ENCODE measurements at regions not wholly inside any gene's neighbourhood (a gene's known extent, or its start where the extent isn't known, plus 50 kb on each side); places are given as distances from the start of the nearest gene placed in this dataset.
"Not testable (repeated sequence)": the region's sequence is repeated elsewhere in the genome, so short reads cannot be mapped to it uniquely, and the experiment has no call there.

DNA sequence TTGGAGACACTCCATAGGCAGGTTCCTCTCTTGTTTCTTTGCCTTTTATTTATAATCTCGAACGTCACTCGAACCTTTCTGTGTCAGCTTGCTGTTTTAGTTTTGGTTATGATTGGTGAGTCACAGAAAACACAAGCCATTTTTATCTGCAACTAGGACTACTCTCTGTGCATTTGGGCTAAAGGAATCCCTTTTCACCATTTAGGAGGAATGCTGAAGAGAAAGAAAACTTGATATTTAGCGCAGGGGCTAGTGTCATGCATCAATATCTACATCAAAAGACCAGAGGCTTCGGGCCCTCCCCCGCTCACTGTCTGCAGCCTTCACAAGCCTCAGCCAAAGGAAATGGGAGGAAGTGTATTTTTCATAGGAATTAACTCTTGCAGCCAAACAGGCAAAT, 507.8 kb upstream of the CITED2 start:
- no peak for DNase-seq (ENCODE audit: low read depth)
- no peak for TF ChIP-seq CTCF (IDR thresholded peaks at IDR 0.05; ENCODE audit: insufficient read depth, low read depth, low read length, missing control alignments)
- H3K4me3 ChIP-seq (ENCODE audit: low read depth, low read length), result no peak overlapping the region

GRCh38 chr6:139881728-139882211, 507.3 kb upstream of the CITED2 start:
- TF ChIP-seq CTCF (IDR thresholded peaks at IDR 0.05; ENCODE audit: insufficient read depth, low read depth, low read length, missing control alignments), result peak; percentile 60
- no peak overlapping the region for H3K4me3 ChIP-seq (ENCODE audit: low read depth, low read length)
- DNase-seq (ENCODE audit: low read depth), result peak; percentile 62

DNA sequence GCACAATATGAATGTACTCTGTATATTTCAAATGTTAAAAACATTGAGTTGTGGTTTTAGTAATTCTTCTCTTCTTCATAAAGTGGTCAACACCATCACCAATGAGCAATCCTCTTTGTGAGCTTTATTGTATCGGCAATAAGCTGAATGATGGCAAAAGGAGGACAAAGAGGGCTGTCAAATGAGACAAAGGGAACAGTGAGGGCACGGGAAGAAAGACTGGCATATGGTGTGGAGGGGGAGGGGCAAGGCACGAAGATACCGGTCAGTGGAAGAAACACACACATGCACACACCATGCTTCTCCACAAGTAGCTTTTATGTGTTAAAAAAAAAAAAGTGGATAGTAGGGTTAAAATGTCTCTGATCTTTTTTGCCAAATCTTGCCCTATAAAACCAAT, 506.8 kb upstream of the CITED2 start:
- TF ChIP-seq CTCF (IDR thresholded peaks at IDR 0.05; ENCODE audit: insufficient read depth, low read depth, low read length, missing control alignments), result no peak
- no peak overlapping the region for H3K4me3 ChIP-seq (ENCODE audit: low read depth, low read length)
- no peak for DNase-seq (ENCODE audit: low read depth)

- no peak for TF ChIP-seq CTCF (IDR thresholded peaks at IDR 0.05; ENCODE audit: insufficient read depth, low read depth, low read length, missing control alignments)
- no peak overlapping the region for H3K4me3 ChIP-seq (ENCODE audit: low read depth, low read length)
- DNase-seq (ENCODE audit: low read depth), result no peak
Measured at GRCh38 chr6:139879823-139880356, 505.4 kb upstream of the CITED2 start.

- DNase-seq (ENCODE audit: low read depth); H3K4me3 ChIP-seq (ENCODE audit: low read depth, low read length): not testable (repeated sequence)
Measured at GRCh38 chr6:139879241-139879640, 504.8 kb upstream of the CITED2 start.

DNA sequence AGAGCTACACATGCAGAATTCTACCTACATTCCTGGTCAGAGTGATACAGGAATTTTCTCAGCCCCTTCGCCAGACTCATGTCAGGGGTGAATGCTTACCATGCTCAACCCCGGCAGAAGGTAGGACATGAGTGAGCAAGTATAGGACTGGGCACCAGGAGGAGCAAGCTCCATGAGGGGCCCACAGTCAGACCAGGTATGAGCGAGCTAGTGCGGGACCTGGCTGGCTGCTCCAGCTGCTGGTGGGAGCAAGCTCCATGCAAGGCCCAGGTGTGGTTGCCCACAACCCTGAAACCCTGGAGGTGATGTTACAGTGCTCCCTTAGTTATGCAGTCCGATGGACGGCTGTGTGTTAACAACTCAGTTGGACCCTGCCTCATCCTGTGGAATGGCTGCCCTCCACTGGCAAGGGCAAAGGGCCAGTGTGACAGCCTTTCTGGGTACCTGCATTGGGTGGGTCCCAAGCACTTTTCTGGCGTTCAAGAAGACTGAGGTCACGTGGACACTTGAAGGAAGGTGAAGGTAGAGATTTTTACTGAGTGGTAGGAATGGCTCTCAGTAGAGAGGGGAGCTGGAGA, 503.5 kb upstream of the CITED2 start:
- DNase-seq (ENCODE audit: low read depth), result no peak
- no peak overlapping the region for H3K4me3 ChIP-seq (ENCODE audit: low read depth, low read length)
- no peak for TF ChIP-seq CTCF (IDR thresholded peaks at IDR 0.05; ENCODE audit: insufficient read depth, low read depth, low read length, missing control alignments)

DNA sequence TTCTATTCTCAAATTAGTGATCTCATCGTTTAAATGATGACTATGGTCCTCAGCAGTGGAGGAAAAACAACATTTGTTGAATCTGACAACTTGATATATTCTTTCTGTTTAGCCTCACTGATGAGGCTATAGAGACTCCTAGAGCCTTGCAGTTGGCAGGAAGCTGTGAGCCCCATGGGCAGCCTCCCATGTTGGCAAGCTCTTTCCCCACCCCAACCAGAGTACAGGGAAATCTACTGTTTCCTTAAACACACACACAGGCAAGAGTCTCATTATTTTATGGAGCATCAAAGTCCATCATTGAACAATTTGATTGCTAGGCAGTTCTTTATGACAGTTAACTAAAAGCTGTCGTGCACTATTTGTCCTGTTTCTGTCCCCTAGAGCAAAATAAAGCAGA, 498.2 kb upstream of the CITED2 start:
- TF ChIP-seq CTCF (IDR thresholded peaks at IDR 0.05; ENCODE audit: insufficient read depth, low read depth, low read length, missing control alignments), result no peak
- H3K4me3 ChIP-seq (ENCODE audit: low read depth, low read length), result no peak overlapping the region
- no peak for DNase-seq (ENCODE audit: low read depth)

All from GM12865 (cell line).